GM12873 (cell line): ENCODE measurements at regions not wholly inside any gene's neighbourhood (a gene's known extent, or its start where the extent isn't known, plus 50 kb on each side); places are given as distances from the start of the nearest gene placed in this dataset.

Source experiments
- TF ChIP-seq, protein P1 (sequence below): IDR thresholded peaks from 2 replicates; pipeline ENCODE4 v1.5.1; 2012; ENCODE audit warnings: low read depth, mild to moderate bottlenecking, moderate library complexity, low read length, control low read depth; ENCODE audit not compliant: insufficient read depth; ENCODE audit errors: missing control alignments

DNA sequence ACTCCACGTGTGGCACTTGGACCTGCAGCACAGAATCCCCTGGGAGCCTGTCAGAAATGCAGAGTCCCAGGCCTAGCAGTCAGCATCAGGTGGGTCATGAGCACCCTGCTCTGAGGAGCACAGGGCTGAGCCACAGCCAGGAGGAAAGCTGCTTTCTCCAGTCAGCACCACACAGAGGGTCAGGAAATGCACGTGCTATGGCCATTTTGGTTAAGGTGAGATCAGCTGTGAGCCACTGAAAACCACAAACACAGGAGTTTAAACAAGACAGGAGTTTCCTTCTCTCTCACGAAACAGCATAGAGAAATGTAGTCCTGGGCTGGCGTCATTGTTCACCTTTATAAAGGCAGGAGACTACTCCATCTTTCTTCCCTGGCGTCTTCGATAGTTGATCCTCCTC is 204.5 kb upstream of the SFSWAP start:
- TF ChIP-seq, protein P1, sequence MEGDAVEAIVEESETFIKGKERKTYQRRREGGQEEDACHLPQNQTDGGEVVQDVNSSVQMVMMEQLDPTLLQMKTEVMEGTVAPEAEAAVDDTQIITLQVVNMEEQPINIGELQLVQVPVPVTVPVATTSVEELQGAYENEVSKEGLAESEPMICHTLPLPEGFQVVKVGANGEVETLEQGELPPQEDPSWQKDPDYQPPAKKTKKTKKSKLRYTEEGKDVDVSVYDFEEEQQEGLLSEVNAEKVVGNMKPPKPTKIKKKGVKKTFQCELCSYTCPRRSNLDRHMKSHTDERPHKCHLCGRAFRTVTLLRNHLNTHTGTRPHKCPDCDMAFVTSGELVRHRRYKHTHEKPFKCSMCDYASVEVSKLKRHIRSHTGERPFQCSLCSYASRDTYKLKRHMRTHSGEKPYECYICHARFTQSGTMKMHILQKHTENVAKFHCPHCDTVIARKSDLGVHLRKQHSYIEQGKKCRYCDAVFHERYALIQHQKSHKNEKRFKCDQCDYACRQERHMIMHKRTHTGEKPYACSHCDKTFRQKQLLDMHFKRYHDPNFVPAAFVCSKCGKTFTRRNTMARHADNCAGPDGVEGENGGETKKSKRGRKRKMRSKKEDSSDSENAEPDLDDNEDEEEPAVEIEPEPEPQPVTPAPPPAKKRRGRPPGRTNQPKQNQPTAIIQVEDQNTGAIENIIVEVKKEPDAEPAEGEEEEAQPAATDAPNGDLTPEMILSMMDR = no peak

DNA sequence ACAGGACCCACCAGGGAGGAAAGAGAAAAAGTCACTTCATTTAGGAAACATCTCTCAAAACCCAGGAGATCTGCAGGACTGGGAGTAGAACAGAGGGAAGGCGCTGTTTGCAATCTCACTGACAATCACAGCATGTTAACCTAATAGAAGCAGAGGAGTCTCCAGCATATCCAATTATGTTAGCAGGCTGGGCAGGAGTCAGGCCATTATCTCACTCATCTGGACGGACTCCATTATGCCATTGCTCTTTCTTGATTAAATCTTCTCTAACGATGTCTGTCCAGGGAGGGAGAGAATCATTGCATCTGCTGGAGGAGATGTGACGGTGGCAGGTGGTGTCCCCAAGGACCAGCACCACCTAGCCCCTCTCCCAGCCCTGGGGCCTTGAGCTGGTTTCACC is 203.8 kb upstream of the SFSWAP start:
- TF ChIP-seq, protein P1 = no peak

DNA sequence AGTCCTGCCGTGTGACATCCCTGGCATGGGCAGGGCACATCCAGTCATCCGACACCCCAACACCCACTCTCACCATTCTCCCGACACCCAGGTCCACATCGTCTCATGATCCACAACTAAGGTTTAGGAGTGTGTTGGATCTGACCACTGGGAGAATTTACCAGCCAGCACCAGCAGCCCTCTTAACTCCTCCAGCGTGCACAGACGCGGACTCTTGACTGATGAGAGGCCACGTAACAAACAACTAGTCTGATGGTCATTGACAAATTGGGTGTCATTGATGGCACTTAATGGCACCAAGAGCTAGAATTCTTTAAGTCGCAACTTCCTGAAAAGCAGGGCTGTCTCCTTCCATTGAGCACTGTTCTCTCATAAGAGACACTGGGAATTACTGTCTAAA is 203.0 kb upstream of the SFSWAP start:
- TF ChIP-seq, protein P1 = no peak

DNA sequence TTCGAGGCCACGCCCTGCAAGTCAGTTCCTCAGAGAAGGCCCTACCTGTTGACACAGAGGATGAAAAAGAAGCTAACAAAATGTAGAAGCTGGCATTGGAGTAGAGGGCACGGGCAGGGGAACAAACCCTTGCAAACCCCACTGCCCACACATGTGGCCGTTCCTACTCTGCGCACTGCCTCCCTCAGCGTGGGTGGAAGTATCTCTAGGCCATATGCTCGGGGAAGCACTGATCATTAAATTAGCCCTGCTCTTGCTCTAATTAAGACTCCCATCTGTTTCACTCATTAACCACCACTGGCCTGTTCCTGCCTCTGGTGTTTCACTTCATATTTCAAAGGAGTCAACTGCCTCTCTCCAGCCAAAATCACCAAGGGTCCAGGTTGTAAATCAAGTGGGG is 201.2 kb upstream of the SFSWAP start:
- TF ChIP-seq, protein P1 = no peak

DNA sequence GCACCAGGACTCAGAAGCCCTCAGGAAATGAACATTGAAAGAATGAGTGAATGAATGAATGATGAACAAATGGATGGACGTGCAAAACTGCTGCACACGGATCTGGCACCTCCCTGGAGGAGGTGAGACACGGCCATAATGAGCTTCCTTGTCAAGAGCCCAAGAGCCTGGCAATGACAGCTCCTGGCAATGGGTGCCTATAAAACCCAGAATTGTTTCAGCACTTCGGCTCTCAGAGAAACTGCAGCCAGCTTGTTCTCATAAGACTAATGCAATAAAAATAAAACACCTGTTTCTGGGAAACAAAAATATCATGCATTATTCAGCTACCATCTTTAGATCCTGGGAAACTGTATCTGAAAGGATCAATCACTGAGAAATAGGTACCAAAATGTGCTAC is 200.5 kb upstream of the SFSWAP start:
- TF ChIP-seq, protein P1 = no peak

DNA sequence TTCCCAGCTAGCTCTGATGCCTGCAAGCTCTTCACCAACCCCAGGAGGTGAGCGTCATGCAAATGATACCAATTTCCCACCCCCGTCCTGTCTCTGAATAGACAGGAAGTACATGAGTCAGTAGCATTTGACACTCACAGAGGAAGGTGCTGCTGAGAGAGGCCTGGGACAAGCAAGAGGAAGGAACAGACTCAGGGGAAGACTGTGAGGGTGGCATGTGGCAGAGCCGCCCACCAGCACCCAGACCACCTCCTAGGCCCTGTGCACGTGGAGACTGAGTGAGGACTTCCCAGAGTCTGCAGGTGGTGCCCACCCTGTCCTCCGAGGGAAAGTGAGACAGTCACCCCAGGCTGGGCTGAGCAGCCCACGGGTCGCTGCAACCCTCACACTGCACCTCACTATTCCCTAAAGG is 199.5 kb upstream of the SFSWAP start:
- TF ChIP-seq, protein P1 = no peak

DNA sequence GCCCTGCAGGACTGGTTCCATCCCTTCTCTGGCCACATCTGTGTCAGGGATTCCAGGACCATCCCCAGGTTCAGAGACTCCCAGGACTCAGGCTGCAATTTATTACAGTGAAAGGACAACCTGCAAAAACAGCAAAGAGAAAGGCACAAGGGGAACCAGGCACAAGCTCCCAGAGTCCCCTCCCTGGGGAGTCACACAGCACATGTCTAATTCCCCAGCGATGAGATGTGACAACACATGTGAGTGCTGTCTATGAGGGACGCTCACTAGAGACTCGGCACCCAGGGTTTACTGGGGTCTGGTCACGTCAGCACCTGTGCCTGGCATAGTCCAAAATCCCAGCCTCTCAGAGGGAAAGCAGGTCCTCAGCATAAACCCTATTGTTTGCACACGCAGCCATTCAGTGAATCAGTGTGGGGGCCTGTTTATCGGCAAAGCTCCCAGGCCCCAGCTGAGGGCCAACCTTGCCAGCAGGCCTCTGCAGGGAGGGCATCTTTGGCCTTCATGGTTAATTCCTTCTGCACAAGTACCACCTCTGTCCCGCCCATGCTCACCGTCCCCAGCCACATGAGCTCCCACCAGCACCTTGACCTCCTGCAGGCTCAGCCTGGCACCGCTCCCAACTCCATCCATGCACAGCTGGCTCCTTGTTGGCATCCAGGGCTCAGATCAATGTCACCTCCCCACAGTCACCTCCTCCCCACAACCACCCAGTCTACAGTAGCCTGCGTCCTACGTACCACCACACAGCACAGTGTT is 198.9 kb upstream of the SFSWAP start:
- TF ChIP-seq, protein P1 = no peak
